NCI-H446 (cell line): ENCODE measurements at regions not wholly inside any gene's neighbourhood (a gene's known extent, or its start where the extent isn't known, plus 50 kb on each side); places are given as distances from the start of the nearest gene placed in this dataset.
"Not testable (repeated sequence)": the region's sequence is repeated elsewhere in the genome, so short reads cannot be mapped to it uniquely, and the experiment has no call there.

Source experiments
- DNase-seq, 2 experiments: peaks; one replicate each; lab custom pipeline; 2025; lab: John Stamatoyannopoulos, UW

DNA sequence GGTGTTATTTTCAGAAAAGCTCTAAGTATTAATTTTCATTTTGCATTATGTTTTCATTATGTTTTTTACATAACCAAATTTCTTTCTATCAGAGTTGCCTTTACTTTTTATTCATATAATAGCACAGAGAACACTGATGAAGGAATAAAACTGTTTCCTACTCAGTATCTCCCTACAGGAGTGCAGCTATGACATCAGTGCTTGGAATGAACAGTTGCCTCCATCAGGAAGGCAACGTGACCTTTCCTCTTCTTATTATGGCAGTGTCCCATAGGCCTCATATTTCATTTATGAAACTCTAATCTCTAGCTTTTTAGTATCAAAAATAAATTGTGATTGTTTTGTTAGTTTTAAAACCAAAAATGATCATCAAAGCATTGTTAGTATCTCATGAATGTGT is 712.8 kb downstream of the CD109 start:
- DNase-seq: no peak

DNA sequence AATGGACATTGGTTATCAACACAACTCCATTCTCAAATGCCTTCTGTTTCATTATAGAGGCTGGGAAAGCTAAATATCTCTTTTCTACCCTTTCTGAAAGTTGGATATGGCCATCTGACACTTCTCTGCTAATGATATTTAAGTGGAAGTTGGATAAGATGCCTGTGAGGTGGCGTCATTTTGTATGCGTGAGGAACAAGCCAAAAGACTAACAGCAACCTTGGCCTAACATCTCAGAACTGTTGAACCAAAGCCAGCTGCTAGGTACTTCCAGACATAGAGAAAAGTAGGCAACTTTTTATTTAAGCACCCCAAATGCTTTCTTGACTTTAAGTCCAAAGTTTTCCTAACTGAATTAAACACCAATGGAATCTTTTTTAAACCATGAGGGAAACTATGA is 708.4 kb downstream of the CD109 start:
- no peak for DNase-seq

DNA sequence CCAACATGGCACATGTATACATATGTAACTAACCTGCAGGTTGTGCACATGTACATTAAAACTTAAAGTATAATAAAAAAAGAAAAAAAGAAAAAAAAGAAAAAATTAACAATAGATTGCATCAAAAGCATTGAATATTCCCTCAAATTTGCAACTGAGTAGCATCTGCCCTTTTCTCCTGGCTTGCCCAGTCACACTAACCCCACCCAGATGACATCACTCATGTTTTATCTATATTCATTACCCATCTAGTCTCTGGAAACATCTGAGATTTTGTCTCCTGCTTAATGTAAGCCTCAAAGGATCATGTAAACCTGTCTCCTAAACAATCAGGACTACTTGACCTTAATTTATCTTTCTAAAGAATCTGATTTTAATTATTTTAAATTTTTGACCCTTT is 706.8 kb downstream of the CD109 start:
- DNase-seq: no peak

DNA sequence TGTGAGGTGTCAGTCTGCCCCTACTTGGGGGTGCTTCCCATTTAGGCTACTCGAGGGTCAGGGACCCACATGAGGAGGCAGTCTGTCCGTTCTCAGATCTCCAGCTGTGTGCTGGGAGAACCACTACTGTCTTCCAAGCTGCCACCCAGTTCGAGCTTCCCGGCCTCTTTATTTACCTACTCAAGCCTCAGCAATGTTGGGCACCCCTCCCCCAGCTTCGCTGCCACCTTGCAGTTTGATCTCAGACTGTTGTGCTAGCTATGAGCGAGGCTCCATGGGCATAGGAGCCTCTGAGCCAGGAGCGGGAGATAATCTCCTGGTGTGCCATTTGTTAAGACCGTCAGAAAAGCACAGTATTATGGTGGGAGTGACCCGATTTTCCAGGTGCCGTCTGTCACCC is 682.4 kb downstream of the CD109 start:
- not testable (repeated sequence) for DNase-seq

DNA sequence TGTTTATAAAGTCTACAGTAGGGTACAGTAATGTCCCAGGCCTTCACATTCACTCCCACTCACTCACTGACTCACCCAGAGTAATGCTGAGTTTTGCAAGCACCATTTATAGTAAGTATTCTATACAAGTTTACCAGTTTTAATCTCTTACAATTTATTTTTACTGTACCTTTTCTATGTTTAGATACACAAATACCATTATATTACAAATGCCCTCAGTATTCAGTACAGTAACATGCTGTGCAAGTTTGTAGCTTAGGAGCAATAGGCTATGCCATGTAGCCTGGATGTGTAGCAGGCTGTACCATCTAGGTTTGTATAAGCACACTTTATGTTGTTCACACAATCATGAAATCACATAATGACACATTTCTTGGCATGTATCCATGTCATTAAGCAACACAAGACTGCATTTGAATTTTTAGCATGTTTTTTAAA is 673.6 kb downstream of the CD109 start:
- DNase-seq: no peak

DNA sequence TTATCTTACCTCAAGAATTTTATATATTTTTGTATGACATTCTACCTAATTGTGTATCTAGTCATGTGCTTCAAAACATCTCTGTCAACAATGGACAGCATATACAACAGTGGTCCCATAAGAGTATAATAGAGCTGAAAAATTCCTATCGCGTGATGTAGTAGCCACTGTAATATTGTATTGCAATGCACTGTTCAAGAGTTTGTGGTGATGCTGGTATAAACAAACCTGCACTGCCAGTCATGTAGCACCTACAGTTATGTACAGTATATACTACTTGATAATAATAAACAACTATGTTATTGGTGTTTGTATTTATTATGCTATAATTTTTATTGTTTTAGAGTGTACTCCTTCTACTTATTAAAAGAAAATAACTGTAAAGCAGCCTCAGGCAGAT is 672.7 kb downstream of the CD109 start:
- no peak for DNase-seq

DNA sequence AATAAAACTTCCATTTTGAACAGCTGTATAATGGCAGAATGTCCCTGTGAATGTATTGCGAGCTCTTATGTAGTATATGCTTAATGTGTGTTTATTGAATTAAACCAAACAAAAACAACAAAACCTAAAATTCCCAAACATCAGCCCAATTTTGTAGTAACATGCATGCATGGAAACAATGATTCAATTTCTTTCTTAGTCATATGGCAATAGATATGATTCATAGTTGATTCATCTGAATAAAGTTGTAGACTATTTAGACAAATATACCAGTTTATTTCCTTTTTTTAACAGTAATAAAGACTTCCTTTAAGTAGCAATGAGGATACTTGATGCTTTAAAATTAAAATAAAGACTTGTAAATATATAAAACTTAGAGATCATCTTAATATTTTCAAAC is 670.6 kb downstream of the CD109 start:
- DNase-seq: no peak

DNA sequence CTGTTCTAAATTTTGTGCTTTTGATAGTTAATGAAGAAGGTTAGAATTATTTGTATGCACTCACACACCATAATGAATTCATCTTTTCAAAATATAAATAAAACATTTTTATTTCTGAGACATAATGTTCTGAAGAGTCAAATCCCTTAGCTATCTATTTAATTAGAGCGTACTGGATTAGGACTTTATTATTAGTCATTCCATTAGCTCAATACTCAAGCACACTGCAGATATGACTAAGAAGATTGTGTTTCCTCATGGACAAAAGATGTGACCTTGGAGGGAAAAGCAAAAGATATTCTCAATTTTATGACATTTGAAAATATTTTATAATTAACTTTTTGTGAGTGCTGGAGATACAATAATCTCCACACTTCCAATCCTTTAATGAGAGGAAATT is 666.4 kb downstream of the CD109 start:
- DNase-seq: no peak

DNA sequence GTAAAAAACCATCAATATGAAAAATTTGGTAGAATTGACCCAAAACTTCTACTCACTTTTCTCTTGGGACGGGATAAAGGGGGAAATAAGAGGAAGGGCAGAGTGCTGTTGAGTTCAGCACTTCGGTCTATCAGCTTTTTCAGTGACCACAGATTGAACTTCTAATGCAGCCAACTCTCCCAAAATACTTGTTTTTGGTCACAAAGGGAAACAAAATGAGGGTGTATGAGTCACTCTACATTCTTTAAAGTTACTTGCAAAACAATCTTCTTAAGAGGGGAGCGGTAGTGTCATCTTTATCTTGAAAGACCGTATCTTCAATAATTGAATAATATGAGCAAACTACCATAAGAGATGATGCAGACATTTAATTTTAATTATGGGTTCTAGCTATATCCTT is 661.3 kb downstream of the CD109 start:
- DNase-seq: no peak

DNA sequence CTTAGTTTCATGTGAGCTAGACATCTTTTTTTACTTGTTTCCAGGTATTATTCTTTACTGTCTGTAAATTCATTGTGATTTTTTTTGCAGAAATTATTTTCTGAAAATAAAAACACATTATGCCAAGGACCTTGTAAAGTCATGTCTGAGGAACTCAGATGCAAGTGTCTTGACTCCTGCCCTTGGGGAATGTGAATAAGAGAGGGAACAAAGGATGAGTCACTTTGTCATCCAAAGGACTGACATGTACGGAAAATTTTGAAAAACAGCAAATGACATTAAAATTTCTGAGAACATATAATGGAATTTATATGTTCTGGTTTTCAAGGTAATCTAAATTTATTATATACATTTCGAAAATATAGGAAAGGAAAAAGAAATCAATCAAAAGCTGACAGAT is 660.4 kb downstream of the CD109 start:
- no peak for DNase-seq

DNA sequence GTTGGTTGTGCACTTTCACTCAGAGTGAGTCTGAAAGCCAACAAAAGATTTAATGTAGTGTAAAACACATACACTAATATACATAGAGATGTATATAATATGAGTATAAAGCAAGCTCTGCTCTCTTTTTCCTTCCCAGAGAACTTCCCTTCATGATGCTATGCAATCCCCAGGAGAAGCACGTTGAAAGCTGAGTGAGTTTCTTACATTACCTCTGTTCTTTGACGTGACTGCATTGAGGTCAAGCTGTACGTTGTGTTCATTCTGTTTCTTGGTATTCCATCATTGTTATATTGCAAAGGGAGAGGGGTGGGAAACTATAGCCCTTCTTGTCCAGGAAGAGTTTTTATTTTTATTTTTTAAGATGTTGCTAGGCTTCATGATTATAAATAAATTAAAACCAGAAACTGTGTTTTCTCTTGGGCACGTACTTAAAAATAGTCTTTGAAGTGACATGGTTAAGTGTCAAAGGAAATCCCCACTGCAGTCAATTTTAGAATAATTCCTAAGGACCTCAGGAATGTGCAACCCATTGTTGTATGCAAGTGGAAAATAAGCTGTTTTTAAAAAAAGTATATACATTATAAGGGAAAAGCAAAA is 651.0 kb downstream of the CD109 start:
- no peak for DNase-seq

DNA sequence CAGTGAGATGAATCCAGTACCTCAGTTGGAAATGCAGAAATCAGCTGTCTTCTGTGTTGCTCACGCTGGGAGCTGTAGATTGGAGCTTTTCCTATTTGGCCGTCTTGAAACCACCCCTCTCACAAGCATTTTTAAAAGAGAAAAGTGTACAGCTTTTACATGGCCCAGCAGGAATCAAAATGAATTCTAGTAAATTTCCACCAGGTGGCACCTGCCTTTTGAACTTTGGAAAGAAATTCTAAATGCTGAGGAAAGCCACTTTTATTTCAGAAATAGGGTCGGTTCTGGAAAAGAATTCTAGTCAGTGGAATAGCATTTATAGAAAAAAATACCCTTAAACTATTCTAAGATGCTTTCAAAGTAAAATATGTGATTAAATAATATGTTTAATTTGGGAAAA is 647.8 kb downstream of the CD109 start:
- DNase-seq: no peak

DNA sequence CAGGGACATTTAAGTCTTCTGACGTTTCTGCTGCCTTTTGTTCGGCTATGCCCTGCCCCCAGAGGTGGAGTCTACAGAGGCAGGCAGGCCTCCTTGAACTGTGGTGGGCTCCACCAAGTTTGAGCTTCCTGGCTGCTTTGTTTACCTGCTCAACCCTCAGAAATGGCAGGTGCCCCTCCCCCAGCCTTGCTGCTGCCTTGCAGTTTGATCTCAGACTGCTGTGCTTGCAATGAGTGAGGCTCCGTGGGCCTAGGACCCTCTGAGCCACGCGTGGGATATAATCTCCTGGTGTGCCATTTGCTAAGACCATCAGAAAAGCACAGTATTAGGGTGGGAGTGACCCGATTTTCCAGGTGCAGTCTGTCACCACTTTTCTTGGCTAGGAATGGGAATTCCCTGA is 647.3 kb downstream of the CD109 start:
- not testable (repeated sequence) for DNase-seq

DNA sequence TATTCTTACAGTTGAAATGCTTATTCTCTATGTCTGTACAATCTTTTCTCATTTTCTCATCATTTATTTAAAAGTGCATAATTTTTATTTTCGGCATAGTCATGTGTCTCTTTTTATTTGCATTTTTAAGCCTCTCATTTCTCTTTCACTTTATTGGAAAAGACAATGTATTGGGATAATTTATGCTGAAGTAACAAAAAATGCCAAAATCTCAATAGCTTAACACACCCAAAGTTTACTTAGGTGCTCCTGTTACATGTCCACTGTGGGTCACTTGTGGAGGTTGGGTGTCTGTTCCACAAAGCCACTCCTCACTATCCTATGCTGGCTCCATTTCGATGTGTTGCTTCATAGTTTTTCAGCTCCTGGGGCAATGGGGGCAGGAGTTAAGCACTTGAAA is 638.7 kb downstream of the CD109 start:
- DNase-seq: no peak

DNA sequence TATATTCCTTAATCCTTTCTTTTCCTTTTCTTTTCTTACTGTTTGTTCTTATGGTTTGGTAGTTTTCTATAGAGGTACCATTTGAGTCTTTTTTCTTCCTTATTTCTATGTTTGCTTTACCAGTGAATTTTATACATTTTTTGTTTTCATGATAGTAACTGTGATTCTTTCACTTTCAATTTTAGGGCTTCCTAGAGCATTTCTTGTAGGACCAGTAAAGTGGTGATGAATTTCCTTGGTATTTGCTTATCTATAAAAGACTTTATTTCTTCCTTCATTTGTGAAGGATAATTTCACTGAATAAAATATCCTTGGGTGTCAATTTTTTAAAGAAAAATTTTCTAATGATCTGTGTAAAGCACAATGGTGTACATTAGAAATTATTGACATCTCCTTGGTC is 637.4 kb downstream of the CD109 start:
- DNase-seq: no peak

DNA sequence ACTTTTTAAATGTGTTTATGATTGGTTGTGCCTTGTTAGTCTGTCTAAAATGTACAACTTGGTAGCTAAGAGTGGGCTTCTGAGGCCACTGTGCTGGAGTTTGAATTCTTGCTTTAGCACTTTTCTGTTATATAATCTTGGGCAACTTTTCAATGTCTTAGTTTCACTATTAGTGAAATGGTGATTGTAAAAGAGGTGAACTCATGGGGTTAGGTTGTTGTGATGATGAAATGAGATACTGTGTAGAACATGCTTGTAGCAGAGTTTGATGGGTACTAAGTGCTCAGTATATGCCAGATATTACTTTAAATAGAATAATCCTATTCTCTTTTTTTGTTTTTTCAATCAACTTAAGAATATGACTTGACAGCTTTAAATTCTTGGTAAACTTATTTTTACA is 624.7 kb downstream of the CD109 start:
- no peak for DNase-seq

DNA sequence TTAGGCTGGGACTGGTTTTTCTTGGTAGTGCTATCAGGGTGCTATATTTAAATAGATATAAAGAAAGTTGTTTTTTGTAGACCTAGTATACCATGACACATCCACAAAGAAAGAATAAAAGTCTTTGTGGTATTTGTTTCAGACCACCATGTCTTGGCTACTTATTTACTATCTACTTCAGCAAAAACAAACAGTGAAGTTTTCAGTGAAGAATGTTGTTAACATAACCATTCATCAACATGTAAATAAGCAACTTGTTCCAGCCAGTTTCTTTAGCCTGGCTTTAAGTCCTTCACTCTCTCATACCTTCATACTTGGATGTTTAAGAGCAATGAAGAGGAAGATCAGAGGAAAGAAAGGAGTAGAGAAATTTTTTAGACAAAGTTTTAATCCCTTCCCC is 624.1 kb downstream of the CD109 start:
- DNase-seq: no peak

DNA sequence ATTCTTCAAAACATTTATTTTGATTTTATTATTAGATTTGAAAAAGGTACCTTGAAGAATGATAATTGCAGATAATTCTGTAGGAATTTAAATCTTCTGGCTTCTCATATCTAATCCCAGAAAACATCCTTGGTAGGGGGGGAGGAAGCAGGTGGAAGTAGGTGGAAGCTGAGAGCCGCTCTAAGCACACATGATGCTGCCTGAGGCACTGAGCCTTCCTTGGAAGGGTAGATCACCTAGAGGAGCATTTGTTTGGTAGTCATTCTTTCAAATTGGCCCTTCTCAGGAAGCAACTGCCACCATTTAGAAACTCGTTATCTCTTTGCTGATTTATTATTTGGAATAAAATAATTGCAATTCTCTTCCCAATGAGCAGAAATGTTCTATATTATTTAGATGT is 623.3 kb downstream of the CD109 start:
- DNase-seq: no peak

DNA sequence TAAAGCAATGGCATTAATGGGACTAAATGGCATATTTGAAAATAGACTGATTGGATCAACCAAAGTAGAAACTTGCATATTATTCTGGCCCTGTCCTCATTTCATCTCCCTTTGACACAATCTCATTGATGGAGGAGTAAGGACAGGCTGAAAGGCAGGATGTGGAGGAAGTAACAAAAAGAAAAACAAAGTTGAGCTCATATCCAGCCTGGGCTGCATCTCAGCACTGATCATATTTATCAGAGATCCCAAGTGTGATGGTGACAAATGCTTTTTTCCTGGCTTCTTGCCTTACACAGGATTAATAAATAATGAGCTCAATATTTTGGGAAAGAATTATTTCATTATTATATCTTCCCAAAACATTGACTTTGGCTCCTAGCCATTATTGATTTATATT is 622.7 kb downstream of the CD109 start:
- no peak for DNase-seq

DNA sequence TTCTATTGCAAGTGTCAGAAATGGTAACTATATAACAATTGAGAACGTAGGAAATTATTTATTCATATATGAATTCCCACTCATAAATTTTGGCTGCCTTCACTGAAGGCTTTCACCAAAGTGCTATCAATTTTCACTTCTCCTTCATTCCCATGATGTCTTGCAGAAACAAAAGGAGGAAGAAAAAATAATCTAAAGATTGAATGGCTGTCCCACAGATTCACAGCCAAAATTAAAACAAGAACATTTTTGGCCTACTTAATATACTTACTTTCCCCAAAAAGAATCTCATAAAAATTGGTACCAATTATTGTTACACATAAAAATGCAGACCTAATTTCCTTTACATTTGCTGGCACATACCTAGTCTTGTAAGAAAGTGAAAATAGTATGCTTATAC is 616.1 kb downstream of the CD109 start:
- DNase-seq: no peak

DNA sequence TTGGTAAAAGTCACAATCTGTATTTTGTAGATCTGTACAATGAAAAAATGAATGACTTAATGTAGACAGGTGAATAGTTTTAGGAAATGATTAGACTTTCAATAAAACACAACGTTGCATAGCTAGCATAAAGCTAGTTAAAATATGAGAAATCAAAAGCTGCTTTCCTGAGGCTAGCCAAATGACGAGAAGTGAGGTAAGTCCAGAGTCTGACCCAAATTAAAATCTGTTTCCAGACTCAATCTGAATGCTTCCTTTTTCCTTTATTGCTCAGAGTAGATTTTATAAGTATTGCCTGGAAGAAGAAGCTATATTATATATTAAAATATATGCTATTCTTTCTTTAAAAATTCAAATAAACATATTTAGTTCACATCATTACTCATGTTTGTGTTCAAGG is 615.4 kb downstream of the CD109 start:
- DNase-seq: no peak

DNA sequence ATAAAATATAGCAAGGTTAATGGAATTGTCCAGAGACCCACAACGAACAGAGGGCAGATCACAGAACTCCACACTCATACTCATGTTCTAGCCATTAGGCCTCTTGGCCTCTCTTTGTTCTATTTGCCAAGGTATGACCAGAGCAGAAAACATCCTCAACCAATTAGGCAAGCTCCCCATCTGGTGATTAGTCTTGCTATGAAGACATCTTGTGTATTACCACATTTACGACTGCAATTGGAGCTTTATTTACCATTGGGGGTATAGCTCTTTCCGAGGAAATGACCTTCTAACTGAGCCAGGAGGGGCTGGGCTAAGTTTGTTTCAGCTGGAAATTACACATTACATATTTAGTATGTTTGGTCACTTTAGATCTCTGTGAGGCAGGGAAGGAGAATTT is 593.9 kb downstream of the CD109 start:
- no peak for DNase-seq

DNA sequence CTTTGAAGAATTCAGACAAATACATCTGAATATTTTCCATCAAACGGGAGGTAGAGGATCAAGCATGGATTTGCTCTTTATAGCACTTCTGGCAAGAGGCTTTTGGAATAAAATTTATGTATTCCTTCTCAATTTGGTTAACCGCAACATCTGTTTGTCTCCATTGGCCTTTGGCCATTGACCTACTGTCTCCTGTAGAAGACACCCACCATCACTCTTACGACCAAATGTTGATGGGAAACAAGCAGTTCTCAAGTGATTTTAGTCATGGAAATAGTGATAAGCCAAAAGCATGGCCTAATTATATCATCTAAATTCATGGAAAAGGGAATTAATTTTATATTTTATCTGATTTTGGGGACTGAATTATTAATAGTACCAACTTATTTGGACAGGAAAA is 591.9 kb downstream of the CD109 start:
- DNase-seq: no peak

DNA sequence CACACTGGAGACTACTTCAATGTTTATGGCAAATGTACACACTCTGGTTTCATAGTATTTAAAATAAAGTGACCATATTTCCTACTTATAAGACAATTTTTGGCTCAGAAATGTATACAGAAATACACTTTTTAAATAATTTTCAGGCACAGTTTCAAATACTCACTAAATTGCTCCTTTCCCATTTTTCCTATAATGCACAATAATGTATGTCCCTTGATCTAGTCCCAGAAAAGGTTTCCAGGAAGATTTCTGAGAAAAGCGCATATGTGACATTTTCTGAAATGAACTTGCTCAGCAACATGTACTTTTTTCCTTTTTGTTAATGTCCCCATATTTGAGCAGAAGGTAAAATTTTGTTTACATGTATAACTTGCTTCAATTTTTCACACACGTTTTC is 591.4 kb downstream of the CD109 start:
- no peak for DNase-seq

DNA sequence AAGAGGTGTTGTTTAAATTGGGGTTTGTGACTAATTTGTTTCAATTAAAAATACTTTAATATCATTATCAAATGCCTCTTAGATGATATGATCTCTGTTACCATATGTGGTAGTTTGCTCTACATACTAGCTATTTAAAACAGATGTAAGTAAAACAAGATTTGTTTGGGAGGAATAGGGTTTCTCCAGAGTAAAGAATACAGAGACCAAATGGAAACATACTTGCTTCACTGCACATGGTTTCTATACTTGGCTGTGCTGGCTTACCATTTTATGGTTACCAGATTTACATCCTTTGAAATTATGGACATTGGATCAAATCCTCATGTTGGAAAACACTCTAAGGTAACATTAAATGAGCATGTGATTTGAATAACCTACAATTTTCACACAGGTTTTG is 588.3 kb downstream of the CD109 start:
- DNase-seq: no peak
